Body of pancreas (tissue), 4 donors: ENCODE measurements at regions not wholly inside any gene's neighbourhood (a gene's known extent, or its start where the extent isn't known, plus 50 kb on each side); places are given as distances from the start of the nearest gene placed in this dataset.

ENCODE experiments used
- POLR2A ChIP-seq, 3 donors: fragments of 450-650 bp; IDR thresholded peaks; one replicate each; pipeline ENCODE4 v1.6.1; 2016; ENCODE audit warnings: antibody characterized with exemption in 3 of 3, mild to moderate bottlenecking in 2 of 3
- TF ChIP-seq, protein P1 (sequence below), 7 experiments: fragments of 450-650 bp in 4 of 7; fragments of 200-600 bp in 3 of 7; sonication (generic) in 3 of 7; IDR thresholded peaks; one replicate each; pipeline ENCODE4 v1.5.1; 2016 to 2019; ENCODE audit warnings: antibody characterized with exemption in 7 of 7

DNA sequence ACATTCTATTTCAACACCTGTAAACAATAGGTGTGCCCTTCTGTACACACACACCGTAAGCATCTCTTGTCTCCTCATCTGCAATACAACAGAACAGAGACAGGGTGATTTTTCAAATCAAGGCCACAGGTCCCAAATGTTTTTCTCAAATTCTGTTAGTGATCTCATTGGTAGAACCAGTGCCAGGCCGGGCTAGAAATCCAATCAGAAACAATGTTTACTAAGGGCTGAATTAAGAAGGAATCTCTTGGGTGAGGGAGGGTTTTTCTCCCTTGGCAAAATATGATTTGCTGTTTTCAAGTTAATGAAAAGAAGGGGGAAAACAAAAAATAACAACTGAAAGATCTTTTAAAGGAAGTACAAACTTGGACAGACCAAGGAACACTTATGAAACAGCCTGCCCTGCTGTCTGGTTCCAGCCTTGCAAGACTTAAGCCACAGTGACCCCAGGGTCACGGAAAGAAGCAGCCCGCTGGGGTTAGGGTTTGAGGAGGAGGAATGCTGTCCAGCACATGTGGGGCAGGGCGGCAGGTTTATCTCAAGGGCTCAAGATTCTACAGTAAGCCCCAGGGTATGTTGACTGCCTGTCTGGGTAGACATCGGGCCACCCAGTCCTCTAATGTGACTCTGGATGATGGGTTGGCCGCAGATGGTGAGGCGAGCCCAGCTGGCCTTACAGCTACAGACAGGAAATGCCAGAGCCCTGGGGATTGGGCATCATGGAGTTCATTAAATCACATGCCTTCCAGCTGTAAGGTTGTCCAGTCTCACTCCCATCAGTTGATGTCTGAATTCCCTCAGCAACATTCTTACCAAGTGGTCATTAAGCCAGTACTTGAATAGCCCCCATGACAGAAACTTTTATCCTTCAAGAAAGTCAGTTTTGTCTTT lies 73.3 kb upstream of the SLC44A3 start:
- TF ChIP-seq, protein P1, sequence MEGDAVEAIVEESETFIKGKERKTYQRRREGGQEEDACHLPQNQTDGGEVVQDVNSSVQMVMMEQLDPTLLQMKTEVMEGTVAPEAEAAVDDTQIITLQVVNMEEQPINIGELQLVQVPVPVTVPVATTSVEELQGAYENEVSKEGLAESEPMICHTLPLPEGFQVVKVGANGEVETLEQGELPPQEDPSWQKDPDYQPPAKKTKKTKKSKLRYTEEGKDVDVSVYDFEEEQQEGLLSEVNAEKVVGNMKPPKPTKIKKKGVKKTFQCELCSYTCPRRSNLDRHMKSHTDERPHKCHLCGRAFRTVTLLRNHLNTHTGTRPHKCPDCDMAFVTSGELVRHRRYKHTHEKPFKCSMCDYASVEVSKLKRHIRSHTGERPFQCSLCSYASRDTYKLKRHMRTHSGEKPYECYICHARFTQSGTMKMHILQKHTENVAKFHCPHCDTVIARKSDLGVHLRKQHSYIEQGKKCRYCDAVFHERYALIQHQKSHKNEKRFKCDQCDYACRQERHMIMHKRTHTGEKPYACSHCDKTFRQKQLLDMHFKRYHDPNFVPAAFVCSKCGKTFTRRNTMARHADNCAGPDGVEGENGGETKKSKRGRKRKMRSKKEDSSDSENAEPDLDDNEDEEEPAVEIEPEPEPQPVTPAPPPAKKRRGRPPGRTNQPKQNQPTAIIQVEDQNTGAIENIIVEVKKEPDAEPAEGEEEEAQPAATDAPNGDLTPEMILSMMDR (IDR thresholded peaks at IDR 0.05) = no peak
- TF ChIP-seq POLR2A (IDR thresholded peaks at IDR 0.05) = no peak
